SJCRH30 (cell line): ENCODE measurements at regions not wholly inside any gene's neighbourhood (a gene's known extent, or its start where the extent isn't known, plus 50 kb on each side); places are given as distances from the start of the nearest gene placed in this dataset.

ENCODE experiments used
- DNase-seq, 2 experiments: peaks; one replicate each; pipeline ENCODE4 v3.0.0-alpha.2; 2015 to 2020
- H3K27ac ChIP-seq: fragments of 250-450 bp; sonication (Bioruptor Pico); 2 replicates; pipeline ENCODE4 v1.5.1; 2020; ENCODE audit warnings: mild to moderate bottlenecking, moderate library complexity
- H3K27me3 ChIP-seq: fragments of 250-450 bp; sonication (Bioruptor Pico); 2 replicates; pipeline ENCODE4 v1.5.1; 2020; ENCODE audit warnings: mild to moderate bottlenecking, moderate library complexity
- H3K36me3 ChIP-seq: fragments of 250-450 bp; sonication (Bioruptor Pico); 2 replicates; pipeline ENCODE4 v1.5.1; 2020; ENCODE audit warnings: mild to moderate bottlenecking, moderate library complexity
- H3K4me1 ChIP-seq: fragments of 250-450 bp; sonication (Bioruptor Pico); 2 replicates; pipeline ENCODE4 v1.5.1; 2020; ENCODE audit warnings: mild to moderate bottlenecking, moderate library complexity
- H3K4me3 ChIP-seq: fragments of 250-450 bp; sonication (Bioruptor Pico); 2 replicates; pipeline ENCODE4 v1.5.1; 2020; ENCODE audit warnings: mild to moderate bottlenecking, moderate library complexity
- H3K9me3 ChIP-seq: fragments of 250-450 bp; sonication (Bioruptor Pico); replicated peaks from 2 replicates; pipeline ENCODE4 v1.5.1; 2020; ENCODE audit warnings: mild to moderate bottlenecking, moderate library complexity

DNA sequence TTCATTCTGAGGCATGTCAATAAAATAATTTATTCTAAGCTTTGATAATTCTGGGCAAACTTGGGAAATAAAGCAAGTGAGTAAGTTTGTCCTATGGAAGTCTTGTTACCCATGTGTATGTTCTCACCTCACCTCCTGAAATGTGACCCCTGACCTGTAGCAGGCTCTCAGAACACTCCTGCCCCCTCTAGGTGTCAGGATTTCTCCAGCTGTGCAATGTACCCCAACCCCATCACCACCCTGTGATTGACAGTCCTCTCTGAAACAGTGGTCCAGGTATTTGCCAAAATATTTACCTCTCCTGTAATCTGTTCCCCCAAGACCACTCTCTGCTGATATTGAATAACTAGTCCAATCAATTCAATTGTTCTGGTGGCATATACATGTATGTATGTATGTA, 122.6 kb upstream of the PTER start:
- no peak overlapping the region for H3K27ac ChIP-seq
- DNase-seq: no peak
- H3K4me3 ChIP-seq: no peak overlapping the region
- H3K27me3 ChIP-seq: no peaks in the 10 kb centered on the region
- H3K9me3 ChIP-seq: no peaks in the 10 kb centered on the region
- no peaks in the 10 kb centered on the region for H3K4me1 ChIP-seq
- H3K36me3 ChIP-seq: no peaks in the 10 kb centered on the region

DNA sequence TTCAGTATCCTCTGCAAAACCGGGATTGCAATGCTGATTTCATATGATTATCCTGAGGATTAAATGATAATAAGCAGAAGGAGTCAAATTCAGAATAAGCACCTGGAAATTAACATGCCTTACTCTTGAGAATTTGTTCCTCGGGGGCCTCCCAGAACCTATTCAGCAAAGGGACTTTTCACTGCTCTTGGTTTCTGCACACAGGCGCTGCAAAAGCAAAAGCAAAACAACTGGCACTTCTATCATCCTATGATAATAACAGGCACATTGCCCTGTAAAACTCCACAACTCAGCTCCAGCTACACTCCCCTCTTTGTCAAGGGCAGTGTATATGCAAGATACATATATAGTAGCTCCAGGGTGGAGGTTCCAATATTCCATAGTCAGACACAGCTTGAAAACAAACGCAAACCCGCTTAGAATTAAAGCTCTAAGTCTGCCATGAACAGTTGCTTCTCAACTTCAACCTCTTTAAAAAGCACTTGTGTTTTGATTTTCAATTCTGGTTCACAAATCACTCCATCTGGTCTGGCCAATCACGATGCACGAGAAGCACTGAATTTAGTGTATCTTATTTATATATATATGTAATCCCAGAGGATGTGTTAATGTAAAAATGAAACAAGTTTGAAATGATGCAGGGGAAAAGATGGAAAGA, 119.9 kb upstream of the PTER start:
- Histone ChIP-seq H3K4me3 (no peak overlapping the region), H3K27me3 (no peaks in the 10 kb centered on the region), H3K36me3 (no peaks in the 10 kb centered on the region), H3K27ac (no peak overlapping the region), H3K9me3 (no peaks in the 10 kb centered on the region), H3K4me1 (no peaks in the 10 kb centered on the region)
- DNase-seq: no peak

DNA sequence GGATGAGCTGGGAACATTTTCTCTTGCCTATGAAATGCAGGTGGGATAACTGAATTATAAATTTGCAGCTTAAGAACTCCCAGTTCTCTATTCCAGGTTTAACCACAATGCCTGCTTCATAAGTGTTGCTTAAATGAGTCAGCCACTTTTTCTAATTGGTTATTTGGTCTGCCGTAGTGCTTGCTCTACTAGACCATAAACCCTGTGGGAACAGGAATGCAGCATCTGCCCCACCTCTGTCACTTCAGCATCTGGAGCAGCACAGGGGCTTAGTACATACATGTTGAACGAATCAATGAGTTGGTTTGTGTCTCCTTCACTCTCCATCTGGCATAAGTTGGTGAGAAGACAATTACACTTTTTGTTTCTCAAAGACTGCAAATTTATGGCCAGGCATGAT, 95.2 kb upstream of the PTER start:
- Histone ChIP-seq H3K36me3 (no peaks in the 10 kb centered on the region), H3K9me3 (no peaks in the 10 kb centered on the region), H3K27me3 (no peaks in the 10 kb centered on the region), H3K27ac (no peak overlapping the region), H3K4me3 (no peak overlapping the region), H3K4me1 (no peaks in the 10 kb centered on the region)
- no peak for DNase-seq

DNA sequence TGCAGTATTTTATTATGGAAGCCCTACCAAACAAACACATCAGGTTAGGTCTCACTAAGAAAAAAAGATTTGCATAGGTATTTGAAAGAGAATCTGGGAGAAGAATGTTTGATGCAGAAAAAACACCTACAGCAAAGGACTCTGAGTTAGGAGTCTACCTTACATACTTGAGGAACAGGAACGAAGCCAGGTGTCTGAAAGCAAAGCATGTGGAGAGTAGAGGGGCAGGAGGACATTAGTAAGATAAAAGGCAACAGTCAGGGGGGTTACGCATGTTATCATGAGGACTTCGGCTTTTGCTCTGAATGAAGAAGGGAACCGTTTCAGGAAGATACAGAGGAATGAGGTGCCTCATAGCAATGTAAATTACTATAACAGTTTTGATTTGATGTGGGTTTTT, 87.9 kb upstream of the PTER start:
- Histone ChIP-seq H3K36me3 (no peaks in the 10 kb centered on the region), H3K9me3 (no peaks in the 10 kb centered on the region), H3K4me1 (no peaks in the 10 kb centered on the region), H3K4me3 (no peak overlapping the region), H3K27me3 (no peaks in the 10 kb centered on the region), H3K27ac (no peak overlapping the region)
- no peak for DNase-seq

DNA sequence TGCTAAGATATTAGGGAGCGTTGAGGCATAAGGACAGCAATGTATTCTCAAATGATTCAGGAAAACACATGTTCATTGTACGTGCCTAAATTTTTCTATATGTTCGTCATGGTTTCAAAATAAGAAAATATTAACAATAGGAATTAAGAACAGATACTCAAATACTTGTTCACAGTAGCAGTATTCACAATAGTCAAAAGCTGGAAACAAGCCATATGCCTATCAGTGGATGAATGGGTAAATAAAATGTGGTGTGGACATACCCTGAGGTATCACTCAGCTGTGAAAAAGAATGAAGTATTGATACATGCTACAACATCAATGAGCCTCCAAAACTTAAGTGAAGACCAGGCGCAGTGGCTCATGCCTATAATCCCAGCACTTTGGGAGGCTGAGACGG, 84.7 kb upstream of the PTER start:
- H3K27me3 ChIP-seq: no peaks in the 10 kb centered on the region
- H3K27ac ChIP-seq: no peak overlapping the region
- no peaks in the 10 kb centered on the region for H3K9me3 ChIP-seq
- DNase-seq: no peak
- H3K4me1 ChIP-seq: no peaks in the 10 kb centered on the region
- H3K36me3 ChIP-seq: no peaks in the 10 kb centered on the region
- no peak overlapping the region for H3K4me3 ChIP-seq

DNA sequence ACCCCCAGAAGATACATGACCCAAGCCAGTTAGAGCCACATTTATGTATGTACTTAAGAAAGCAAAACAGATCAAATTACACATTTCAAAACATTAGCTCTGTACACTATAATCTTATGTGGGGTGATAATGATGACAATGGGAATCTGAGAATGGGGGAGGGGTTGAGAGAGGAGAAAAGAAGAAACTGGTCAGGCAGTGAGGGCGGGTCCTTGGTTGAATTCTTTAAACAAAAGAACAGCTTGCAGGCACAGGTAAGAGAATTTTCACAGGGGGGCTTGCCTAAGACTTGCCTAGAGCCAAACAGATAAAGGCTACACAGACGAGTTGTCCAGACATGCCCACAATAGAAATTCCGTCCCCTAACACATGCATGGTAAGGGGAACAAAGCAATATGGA, 76.8 kb upstream of the PTER start:
- no peaks in the 10 kb centered on the region for H3K4me1 ChIP-seq
- H3K4me3 ChIP-seq: no peak overlapping the region
- no peaks in the 10 kb centered on the region for H3K9me3 ChIP-seq
- no peaks in the 10 kb centered on the region for H3K36me3 ChIP-seq
- no peaks in the 10 kb centered on the region for H3K27me3 ChIP-seq
- no peak for DNase-seq
- H3K27ac ChIP-seq: no peak overlapping the region

DNA sequence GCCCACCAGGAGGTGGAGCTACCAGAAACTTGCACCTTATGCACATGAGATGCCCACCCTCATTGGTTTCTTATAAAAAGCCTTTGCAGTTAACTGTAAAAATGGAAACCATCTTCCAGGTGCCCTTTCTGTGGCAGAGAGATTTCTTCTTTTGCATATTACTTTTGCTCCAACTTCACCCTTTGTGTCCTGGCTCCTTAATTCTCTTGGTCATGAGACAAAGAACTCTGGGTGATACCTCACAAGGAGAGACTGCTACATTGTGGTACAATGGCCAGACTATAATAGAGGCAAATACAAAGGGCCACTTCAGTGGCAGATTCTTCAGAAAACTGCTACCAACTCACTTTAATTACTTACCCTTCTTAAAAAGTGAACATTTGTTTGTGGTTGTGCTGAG, 76.4 kb upstream of the PTER start:
- Histone ChIP-seq H3K4me1 (no peaks in the 10 kb centered on the region), H3K9me3 (no peaks in the 10 kb centered on the region), H3K27me3 (no peaks in the 10 kb centered on the region), H3K4me3 (no peak overlapping the region), H3K27ac (no peak overlapping the region), H3K36me3 (no peaks in the 10 kb centered on the region)
- DNase-seq: no peak

DNA sequence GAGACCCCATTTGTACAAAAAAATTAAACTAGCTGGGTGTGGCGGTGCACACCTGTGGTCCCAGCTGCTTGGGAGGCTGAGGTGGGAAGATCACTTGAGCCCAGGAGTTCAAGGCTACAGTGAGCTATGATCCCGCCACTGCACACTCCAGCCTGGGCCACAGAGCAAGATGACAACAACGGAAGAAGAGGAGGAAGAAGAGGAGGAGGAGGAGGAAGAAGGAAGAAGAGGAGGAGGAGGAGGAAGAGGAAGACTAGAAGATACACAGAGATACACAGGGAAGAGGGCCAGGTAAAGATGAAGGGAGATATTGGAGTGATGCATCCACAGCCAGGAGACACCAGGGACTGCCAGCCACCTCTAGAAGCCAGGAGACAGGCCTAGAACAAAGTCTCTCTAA, 75.7 kb upstream of the PTER start:
- Histone ChIP-seq H3K27ac (no peak overlapping the region), H3K4me3 (no peak overlapping the region), H3K9me3 (no peaks in the 10 kb centered on the region), H3K4me1 (no peaks in the 10 kb centered on the region), H3K27me3 (no peaks in the 10 kb centered on the region), H3K36me3 (no peaks in the 10 kb centered on the region)
- no peak for DNase-seq

DNA sequence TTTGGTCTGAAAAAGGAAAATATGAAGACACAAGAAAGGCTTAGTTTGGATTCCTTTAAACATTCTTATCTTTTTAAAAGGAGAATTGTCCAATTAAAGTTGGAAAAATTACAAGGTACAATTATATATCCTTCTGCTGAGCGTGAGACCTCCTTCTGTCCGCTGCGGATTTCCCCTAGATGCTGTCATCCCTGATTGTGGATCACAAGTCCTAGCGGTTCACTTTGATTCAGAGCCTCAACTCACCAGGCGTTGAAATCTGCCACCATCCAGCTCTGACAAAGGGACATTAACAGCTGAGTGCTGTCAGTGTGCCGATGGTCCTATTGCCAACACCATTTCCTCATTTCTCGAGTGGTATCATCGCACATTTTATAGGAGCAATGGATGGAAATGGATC, 73.1 kb upstream of the PTER start:
- Histone ChIP-seq H3K36me3 (no peaks in the 10 kb centered on the region), H3K4me1 (no peaks in the 10 kb centered on the region), H3K9me3 (no peaks in the 10 kb centered on the region), H3K27me3 (no peaks in the 10 kb centered on the region), H3K27ac (no peak overlapping the region), H3K4me3 (no peak overlapping the region)
- no peak for DNase-seq

DNA sequence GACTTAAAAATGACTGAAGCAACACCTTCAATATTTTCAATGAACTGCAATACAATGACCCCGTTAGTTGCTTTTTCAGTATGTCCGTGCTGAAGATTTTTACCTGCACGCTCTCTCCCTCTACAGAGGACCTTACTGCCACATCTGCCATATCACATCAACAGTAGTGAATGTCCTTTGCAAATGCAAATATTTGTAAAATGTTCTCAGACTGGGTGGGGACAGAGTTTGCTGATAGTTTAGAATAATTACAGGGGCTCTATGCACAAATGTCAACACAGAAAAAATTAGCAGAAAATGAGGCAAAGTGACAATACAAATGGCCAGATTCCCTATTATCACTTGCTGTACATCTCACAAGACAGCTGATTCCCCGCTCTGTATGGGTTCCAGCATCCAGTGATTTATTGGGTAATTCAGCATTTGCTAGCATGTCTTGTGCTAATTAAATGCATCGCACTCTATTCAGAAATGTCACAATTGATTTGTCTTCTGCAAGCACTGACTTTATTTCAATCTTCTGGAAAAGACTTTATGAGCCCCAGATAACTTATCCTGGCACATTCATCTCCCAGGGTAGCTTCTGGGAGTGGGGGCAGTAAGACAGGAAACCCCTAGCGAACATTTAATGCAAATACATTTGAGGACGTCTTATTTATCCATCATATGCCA, 69.1 kb upstream of the PTER start:
- no peaks in the 10 kb centered on the region for H3K4me1 ChIP-seq
- H3K4me3 ChIP-seq: no peak overlapping the region
- no peaks in the 10 kb centered on the region for H3K36me3 ChIP-seq
- H3K27ac ChIP-seq: no peak overlapping the region
- H3K9me3 ChIP-seq: no peaks in the 10 kb centered on the region
- no peak for DNase-seq
- no peaks in the 10 kb centered on the region for H3K27me3 ChIP-seq

DNA sequence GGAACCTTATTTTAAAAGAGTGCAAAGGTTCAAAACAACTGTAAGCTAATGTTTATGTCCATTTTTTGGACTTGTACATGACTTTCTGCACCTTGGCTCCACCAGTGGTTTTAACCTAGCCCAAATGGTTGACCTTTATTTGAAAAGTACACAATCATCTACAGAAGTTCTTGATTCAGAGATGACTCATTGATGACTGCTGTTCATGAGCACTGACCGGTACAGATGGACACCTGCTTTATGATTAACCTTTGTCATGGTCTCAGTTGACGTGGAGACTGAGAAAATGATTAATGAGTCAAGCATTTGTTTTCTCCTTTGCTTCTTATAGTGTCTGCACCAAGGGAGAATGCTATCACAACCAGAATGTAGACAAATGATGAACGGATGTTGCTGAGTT, 55.7 kb upstream of the PTER start:
- DNase-seq: no peak
- Histone ChIP-seq H3K36me3 (no peaks in the 10 kb centered on the region), H3K9me3 (no peaks in the 10 kb centered on the region), H3K27ac (no peak overlapping the region), H3K4me1 (no peaks in the 10 kb centered on the region), H3K27me3 (0 out of 2 replicates have a peak, but pooled peaks cover 5% of the 10 kb centered on the region), H3K4me3 (no peak overlapping the region)

DNA sequence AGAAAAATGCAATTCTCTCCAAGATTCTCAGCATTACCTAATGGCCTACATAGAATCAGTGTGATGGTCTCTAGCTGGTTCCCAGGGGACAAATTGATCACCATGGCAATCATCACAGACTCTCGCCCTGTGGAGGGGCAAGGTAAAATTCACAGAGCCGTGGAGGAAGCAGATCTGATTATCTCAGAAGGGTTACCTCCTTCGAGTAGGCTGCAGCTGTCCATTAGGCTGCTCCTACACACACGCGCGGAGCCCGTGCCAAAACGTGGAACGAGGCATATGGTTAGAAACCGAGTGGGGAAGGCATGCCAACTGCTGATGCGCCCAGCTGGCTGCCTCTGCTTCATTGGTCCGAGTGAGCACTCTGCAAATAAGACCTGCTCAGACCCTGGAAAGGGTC, 52.8 kb upstream of the PTER start:
- no peak overlapping the region for H3K4me3 ChIP-seq
- H3K36me3 ChIP-seq: no peaks in the 10 kb centered on the region
- no peaks in the 10 kb centered on the region for H3K4me1 ChIP-seq
- no peaks in the 10 kb centered on the region for H3K9me3 ChIP-seq
- DNase-seq: no peak
- H3K27ac ChIP-seq: no peak overlapping the region
- 0 out of 2 replicates have a peak, but pooled peaks cover 5% of the 10 kb centered on the region for H3K27me3 ChIP-seq

DNA sequence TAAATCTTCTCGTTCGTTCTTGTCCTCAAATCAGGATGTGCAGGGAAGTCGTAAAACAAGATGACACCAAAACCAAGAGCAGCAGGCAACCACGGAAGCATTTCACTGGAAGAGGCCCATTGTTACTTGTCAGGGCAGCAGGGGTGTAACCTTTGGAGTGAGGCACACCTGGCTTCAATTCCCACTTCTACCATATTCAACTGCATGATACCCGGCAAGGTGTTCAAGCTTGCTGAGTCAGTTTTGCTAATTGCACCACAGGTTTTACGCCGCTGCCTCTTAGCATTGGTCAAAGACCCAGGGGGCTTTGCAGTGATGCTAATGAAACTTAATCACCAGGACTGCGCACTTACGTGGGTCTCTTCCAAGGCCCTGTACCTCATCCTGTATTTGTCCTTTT, 50.0 kb upstream of the PTER start:
- H3K27me3 ChIP-seq: 0 out of 2 replicates have a peak, but pooled peaks cover 5% of the 10 kb centered on the region

More for the DNA sequence above, 50.0 kb upstream of the PTER start:
- Histone ChIP-seq H3K27ac (no peak overlapping the region), H3K36me3 (no peaks in the 10 kb centered on the region), H3K9me3 (no peaks in the 10 kb centered on the region), H3K4me3 (no peak overlapping the region), H3K4me1 (no peaks in the 10 kb centered on the region)
- DNase-seq: no peak
